Stimulated activated CD8-positive, alpha-beta memory T cell treated with anti-CD3 and anti-CD28 coated beads, Interleukin-12 subunit alpha, Interleukin-12 subunit beta, amount 100 ng/mL, for 24 hours (primary cell): ENCODE measurements at regions not wholly inside any gene's neighbourhood (a gene's known extent, or its start where the extent isn't known, plus 50 kb on each side); places are given as distances from the start of the nearest gene placed in this dataset.
"Not testable (repeated sequence)": the region's sequence is repeated elsewhere in the genome, so short reads cannot be mapped to it uniquely, and the experiment has no call there.

ENCODE experiments used
- DNase-seq: peaks from one replicate; pipeline ENCODE4 v3.0.0-alpha.2; 2020; ENCODE audit errors: extremely low read depth

GRCh38 chr7:39758234-39758970 is 135.0 kb downstream of the RALA start:
- no peak for DNase-seq

GRCh38 chr7:39761449-39761848 is 138.1 kb downstream of the RALA start:
- DNase-seq: no peak

- not testable (repeated sequence) for DNase-seq
These were observed 139.1 kb downstream of the RALA start for GRCh38 chr7:39762466-39762865.

- not testable (repeated sequence) for DNase-seq
These were observed 139.5 kb downstream of the RALA start for GRCh38 chr7:39762881-39763280.

GRCh38 chr7:39765833-39766232 is 142.5 kb downstream of the RALA start:
- DNase-seq: not testable (repeated sequence)

GRCh38 chr7:39768439-39768838 is 145.1 kb downstream of the RALA start:
- not testable (repeated sequence) for DNase-seq

- DNase-seq: not testable (repeated sequence)
These were observed 151.0 kb downstream of the RALA start for GRCh38 chr7:39774341-39774851.

GRCh38 chr7:39781557-39781956 is 158.2 kb downstream of the RALA start:
- DNase-seq: not testable (repeated sequence)

- not testable (repeated sequence) for DNase-seq
These were observed 163.1 kb downstream of the RALA start for GRCh38 chr7:39786440-39786839.

GRCh38 chr7:39791035-39791434 is 159.0 kb upstream of the CDK13 start:
- DNase-seq: not testable (repeated sequence)

GRCh38 chr7:39791911-39792310 is 158.1 kb upstream of the CDK13 start:
- not testable (repeated sequence) for DNase-seq

- DNase-seq: not testable (repeated sequence)
These were observed 157.0 kb upstream of the CDK13 start for GRCh38 chr7:39793026-39793425.

- not testable (repeated sequence) for DNase-seq
These were observed 156.2 kb upstream of the CDK13 start for GRCh38 chr7:39793851-39794250.

GRCh38 chr7:39796947-39797346 is 153.1 kb upstream of the CDK13 start:
- not testable (repeated sequence) for DNase-seq

GRCh38 chr7:39798077-39798476 is 152.0 kb upstream of the CDK13 start:
- not testable (repeated sequence) for DNase-seq

GRCh38 chr7:39808796-39809481 is 141.1 kb upstream of the CDK13 start:
- DNase-seq: no peak

- DNase-seq: no peak
These were observed 139.8 kb upstream of the CDK13 start for GRCh38 chr7:39810204-39810642.

- no peak for DNase-seq
These were observed 139.3 kb upstream of the CDK13 start for GRCh38 chr7:39810710-39811109.

GRCh38 chr7:39811161-39811614 is 138.9 kb upstream of the CDK13 start:
- DNase-seq: no peak

GRCh38 chr7:39816462-39817060 is 133.5 kb upstream of the CDK13 start:
- no peak for DNase-seq

GRCh38 chr7:39819514-39819913 is 130.5 kb upstream of the CDK13 start:
- no peak for DNase-seq

- DNase-seq: no peak
These were observed 125.4 kb upstream of the CDK13 start for GRCh38 chr7:39824456-39825200.
